H1 (cell line): ENCODE measurements at regions not wholly inside any gene's neighbourhood (a gene's known extent, or its start where the extent isn't known, plus 50 kb on each side); places are given as distances from the start of the nearest gene placed in this dataset.

Experiments used
- POLR2A ChIP-seq, 2 experiments: IDR thresholded peaks; 1 replicate in 1 of 2; 2 replicates in 1 of 2; pipeline ENCODE4 v1.6.1; 2011; ENCODE audit warnings: low read depth in 2 of 2, low read length in 2 of 2, mild to moderate bottlenecking in 2 of 2; ENCODE audit errors: control extremely low read depth in 1 of 2

DNA sequence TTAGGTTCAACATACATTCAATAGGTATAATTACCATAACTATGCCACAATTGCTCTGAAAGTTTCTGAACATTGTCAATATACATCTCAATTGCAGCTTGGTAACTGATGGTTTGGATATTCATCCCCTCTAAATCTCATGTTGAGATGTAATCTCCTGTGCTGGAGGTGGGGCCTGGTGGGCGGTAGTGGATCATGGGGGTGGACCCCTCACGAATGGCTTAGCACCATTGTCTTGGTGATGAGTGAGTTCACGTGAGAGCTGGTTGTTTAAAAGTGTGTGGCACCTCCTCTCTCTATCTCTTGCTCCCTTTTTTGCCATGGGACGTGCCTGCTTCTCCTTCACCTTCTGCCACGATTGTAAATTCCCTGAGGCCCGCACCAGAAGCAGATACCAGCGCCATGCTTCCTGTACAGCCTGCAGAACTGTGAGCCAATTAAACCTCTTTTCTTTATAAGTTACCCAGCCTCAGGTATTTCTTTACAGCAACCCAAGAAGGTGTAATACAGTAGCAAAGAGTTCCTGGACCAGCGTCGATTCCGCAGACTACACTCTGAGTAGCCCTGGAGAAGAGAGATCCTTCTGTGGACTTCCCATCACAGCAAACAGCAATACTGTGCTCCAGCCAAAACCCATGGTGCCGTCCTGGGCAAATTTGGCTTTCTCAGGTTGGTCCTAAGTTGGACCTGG lies 83.8 kb upstream of the GRB10 start (continued):
- TF ChIP-seq POLR2A (IDR thresholded peaks at IDR 0.05; ENCODE audit: control extremely low read depth in 1 of 2, low read depth in 2 of 2, low read length in 2 of 2): no peak
